Cardiac muscle cell (in vitro differentiated cells and primary cell): ENCODE measurements at regions not wholly inside any gene's neighbourhood (a gene's known extent, or its start where the extent isn't known, plus 50 kb on each side); places are given as distances from the start of the nearest gene placed in this dataset.

ENCODE experiments used
- DNase-seq, 2 donors: peaks; one replicate each; pipeline versions ENCODE4 v3.0.0 to v3.0.0-alpha.2; 2010 to 2017; ENCODE audit warnings: low read depth in 1 of 2, low spot score in 1 of 2
- H3K27ac ChIP-seq: fragments of 200-600 bp; sonication (generic); 2 replicates; pipeline ENCODE4 v1.5.1; 2016
- H3K27me3 ChIP-seq: fragments of 200-600 bp; sonication (generic); 2 replicates; pipeline ENCODE4 v1.6.0; 2016; ENCODE audit warnings: control low read depth
- H3K36me3 ChIP-seq: fragments of 200-600 bp; sonication (generic); 2 replicates; pipeline ENCODE4 v1.5.1; 2016; ENCODE audit warnings: control low read depth
- H3K4me1 ChIP-seq: fragments of 200-600 bp; sonication (generic); 2 replicates; pipeline ENCODE4 v1.8.1; 2017; ENCODE audit warnings: low read depth, mild to moderate bottlenecking, mixed run types
- H3K4me3 ChIP-seq: fragments of 200-600 bp; sonication (generic); 2 replicates; pipeline ENCODE4 v1.5.1; 2016; ENCODE audit warnings: mild to moderate bottlenecking
- H3K9me3 ChIP-seq: fragments of 200-600 bp; sonication (generic); 2 replicates; pipeline ENCODE4 v1.5.1; 2017; ENCODE audit warnings: low read depth, mild to moderate bottlenecking, control low read depth
- TF ChIP-seq, protein P1 (sequence below): IDR thresholded peaks from 2 replicates; pipeline ENCODE4 v1.5.1; 2012; ENCODE audit warnings: low read depth, mild to moderate bottlenecking, low read length

DNA sequence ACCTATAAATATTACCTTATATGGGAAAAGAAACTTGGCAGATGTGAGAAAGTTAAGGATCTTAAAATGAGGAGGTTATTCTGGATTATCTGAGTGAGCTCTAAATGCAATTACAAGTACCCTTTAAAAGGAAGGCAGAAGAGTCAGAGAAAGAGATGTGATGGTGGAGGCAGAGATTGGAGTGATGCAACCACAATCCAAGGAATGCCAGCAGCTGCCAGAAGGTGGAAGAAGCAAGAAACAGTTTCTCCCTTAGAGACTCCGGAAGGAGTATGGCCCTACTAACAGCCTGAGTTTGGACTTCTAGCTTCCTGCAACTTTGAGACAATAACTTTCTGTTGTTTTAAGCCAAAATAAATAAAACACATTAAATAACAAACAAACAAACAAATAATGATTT is 108.7 kb upstream of the PRLR start:
- TF ChIP-seq, protein P1, sequence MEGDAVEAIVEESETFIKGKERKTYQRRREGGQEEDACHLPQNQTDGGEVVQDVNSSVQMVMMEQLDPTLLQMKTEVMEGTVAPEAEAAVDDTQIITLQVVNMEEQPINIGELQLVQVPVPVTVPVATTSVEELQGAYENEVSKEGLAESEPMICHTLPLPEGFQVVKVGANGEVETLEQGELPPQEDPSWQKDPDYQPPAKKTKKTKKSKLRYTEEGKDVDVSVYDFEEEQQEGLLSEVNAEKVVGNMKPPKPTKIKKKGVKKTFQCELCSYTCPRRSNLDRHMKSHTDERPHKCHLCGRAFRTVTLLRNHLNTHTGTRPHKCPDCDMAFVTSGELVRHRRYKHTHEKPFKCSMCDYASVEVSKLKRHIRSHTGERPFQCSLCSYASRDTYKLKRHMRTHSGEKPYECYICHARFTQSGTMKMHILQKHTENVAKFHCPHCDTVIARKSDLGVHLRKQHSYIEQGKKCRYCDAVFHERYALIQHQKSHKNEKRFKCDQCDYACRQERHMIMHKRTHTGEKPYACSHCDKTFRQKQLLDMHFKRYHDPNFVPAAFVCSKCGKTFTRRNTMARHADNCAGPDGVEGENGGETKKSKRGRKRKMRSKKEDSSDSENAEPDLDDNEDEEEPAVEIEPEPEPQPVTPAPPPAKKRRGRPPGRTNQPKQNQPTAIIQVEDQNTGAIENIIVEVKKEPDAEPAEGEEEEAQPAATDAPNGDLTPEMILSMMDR, result no peak
- H3K4me3 ChIP-seq, result no peak overlapping the region
- H3K27me3 ChIP-seq, result no peaks in the 10 kb centered on the region
- no peaks in the 10 kb centered on the region for H3K9me3 ChIP-seq
- no peak overlapping the region for H3K27ac ChIP-seq
- peaks cover 19% of the 10 kb centered on the region for H3K4me1 ChIP-seq
- no peak for DNase-seq
- H3K36me3 ChIP-seq, result no peaks in the 10 kb centered on the region

DNA sequence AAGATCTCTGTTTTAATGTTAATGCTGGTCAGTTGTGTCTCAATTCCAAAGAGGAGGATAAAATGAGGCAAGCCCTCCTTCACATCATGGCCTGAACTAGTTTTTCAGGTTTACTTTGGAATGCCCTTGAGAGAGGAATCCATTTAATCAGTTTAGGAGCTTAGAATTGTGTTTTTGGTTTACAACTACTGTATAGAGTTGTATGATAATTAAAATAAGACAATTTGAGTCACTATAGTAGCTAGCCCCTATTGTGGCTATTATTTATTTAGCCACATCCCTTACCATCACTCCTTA is 107.8 kb upstream of the PRLR start:
- Histone ChIP-seq H3K36me3 (no peaks in the 10 kb centered on the region), H3K4me1 (peaks cover 19% of the 10 kb centered on the region), H3K27me3 (no peaks in the 10 kb centered on the region), H3K4me3 (no peak overlapping the region), H3K27ac (no peak overlapping the region), H3K9me3 (no peaks in the 10 kb centered on the region)
- no peak for DNase-seq
- TF ChIP-seq, protein P1, result no peak

DNA sequence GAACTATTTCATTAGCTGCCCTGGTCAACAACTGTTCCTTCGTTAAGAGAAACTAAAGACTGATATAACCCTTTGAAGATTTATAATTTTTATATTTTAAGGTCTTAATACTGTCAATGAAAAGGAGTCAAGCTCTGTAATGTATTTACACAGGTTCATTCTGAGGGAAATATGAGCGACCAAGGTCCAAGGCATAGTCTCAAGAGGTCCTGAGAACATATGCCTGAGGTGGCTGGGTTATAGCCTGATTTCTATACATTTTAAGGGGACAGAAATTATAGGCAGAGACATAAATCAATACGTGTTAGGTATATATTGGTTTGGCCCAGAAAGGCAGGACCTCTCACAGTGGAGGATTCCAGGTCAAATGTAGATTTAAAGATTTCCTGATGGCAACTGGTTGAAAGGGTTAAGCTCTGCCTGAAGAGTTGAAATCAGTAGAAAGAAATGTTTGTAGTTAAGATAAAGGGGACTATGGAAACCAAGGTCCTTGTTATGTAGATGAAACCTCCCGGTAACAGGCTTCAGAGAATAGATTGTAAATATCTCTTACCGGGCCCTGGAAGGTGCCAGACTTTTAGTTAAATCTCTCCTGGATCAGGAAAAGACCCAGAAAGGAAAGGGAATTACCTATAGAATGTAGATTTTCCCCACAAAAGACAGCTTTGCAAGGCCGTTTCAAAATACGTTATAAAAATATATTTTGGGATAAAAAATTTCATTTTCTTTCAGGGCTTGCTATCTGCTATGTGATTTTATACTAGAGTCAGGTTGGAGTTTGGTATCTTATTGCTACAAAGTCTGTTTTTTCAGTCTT is 107.3 kb upstream of the PRLR start:
- Histone ChIP-seq H3K4me1 (peaks cover 19% of the 10 kb centered on the region), H3K27ac (no peak overlapping the region), H3K9me3 (no peaks in the 10 kb centered on the region), H3K36me3 (no peaks in the 10 kb centered on the region), H3K27me3 (no peaks in the 10 kb centered on the region), H3K4me3 (no peak overlapping the region)
- peak in 1 of 2 donors; percentile 16 for DNase-seq
- TF ChIP-seq, protein P1, result no peak

DNA sequence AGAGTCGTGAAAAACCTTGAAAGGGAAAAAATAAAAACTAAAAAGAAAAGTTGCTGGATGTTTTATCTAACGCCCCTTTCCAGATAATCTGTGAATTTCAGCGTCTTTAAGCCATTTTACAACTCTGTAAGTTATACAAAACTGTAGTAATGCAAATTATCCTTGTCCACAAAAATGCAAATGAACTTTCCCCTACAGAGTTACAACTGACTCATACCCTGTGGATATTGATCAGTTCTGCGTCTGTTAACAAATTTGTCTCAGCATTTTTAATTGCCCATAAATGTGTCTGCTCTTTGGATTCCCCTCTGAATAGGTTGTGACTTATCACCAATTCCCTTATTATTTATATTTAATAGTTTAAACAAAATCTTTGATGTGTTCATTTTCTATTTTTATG is 105.9 kb upstream of the PRLR start:
- H3K36me3 ChIP-seq, result no peaks in the 10 kb centered on the region
- no peaks in the 10 kb centered on the region for H3K9me3 ChIP-seq
- no peak overlapping the region for H3K4me3 ChIP-seq
- H3K4me1 ChIP-seq, result peaks cover 19% of the 10 kb centered on the region
- no peaks in the 10 kb centered on the region for H3K27me3 ChIP-seq
- TF ChIP-seq, protein P1, result no peak
- no peak for DNase-seq
- no peak overlapping the region for H3K27ac ChIP-seq

DNA sequence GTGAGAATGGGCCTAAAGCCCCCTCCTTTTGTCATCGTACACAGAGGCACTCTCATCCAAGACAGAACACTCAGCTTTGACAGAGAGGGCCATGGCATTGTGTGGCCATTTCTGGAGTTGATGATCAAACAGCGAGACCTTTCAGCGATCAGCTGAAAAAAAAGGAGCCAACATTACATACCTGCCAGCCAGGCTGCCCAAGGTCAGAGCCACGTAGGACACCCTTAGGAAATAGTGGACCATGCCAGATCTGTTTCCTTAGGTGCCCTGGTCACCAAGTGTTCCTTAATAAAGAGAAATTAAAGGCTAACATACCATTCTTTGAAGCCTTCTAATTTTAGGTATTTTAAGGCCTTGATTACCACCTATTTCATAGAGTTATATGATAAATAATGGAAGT is 105.5 kb upstream of the PRLR start:
- Histone ChIP-seq H3K4me3 (no peak overlapping the region), H3K4me1 (peaks cover 19% of the 10 kb centered on the region), H3K9me3 (no peaks in the 10 kb centered on the region), H3K27me3 (no peaks in the 10 kb centered on the region), H3K27ac (no peak overlapping the region), H3K36me3 (no peaks in the 10 kb centered on the region)
- peak in 1 of 2 donors; percentile 35 for DNase-seq
- TF ChIP-seq, protein P1, result no peak
